Spleen (tissue), 7 donors: ENCODE measurements at regions not wholly inside any gene's neighbourhood (a gene's known extent, or its start where the extent isn't known, plus 50 kb on each side); places are given as distances from the start of the nearest gene placed in this dataset.

ENCODE experiments used
- CTCF ChIP-seq, 11 experiments: fragments of 200-600 bp in 7 of 11; fragments of 450-650 bp in 4 of 11; sonication (generic) in 4 of 11; IDR thresholded peaks in 8 of 11; conservative IDR thresholded peaks in 3 of 11; 1 replicate in 7 of 11; 2 replicates in 4 of 11; pipeline versions ENCODE4 v1.4.0 to v1.8.0; 2016 to 2021; ENCODE audit warnings: antibody characterized with exemption in 11 of 11, inconsistent platforms in 4 of 11, mild to moderate bottlenecking in 1 of 11
- POLR2A ChIP-seq, 3 donors: fragments of 450-650 bp; IDR thresholded peaks; one replicate each; pipeline ENCODE4 v1.5.1; 2017; ENCODE audit warnings: antibody characterized with exemption in 3 of 3, mild to moderate bottlenecking in 1 of 3
- POLR2AphosphoS5 ChIP-seq, 3 donors: sonication (generic); formaldehyde crosslinking; IDR thresholded peaks; one replicate each; pipeline ENCODE4 v1.5.1; 2017; ENCODE audit warnings: antibody characterized with exemption in 3 of 3
- donor health status: DM: no; HTN: no; CAD: no; lungs with moderate emphysema.
- donor health status: DM: no; HTN: no; CAD: no.
- donor health status: DM: no; HTN: no; CAD: no.

GRCh38 chr11:127425281-127425680, 424.7 kb upstream of the KIRREL3 start:
- no peak for TF ChIP-seq CTCF (IDR thresholded peaks at IDR 0.05 in 8 of 11, conservative IDR thresholded peaks at IDR 0.05 in 3 of 11)
- no peak for TF ChIP-seq POLR2A (IDR thresholded peaks at IDR 0.05)
- TF ChIP-seq POLR2AphosphoS5 (IDR thresholded peaks at IDR 0.05) = no peak
